ENCODE measurements at regions not wholly inside any gene's neighbourhood (a gene's known extent, or its start where the extent isn't known, plus 50 kb on each side); places are given as distances from the start of the nearest gene placed in this dataset.

GRCh38 chr16:72609066-72609465 lies 437.1 kb upstream of the PMFBP1 start:
- DNase-seq (ENCODE audit: insufficient read length, low spot score, missing footprints) = no peak
- no peaks in the 10 kb centered on the region for H3K27me3 ChIP-seq (ENCODE audit: insufficient read depth, low read length)

GRCh38 chr16:72604375-72604774 lies 432.4 kb upstream of the PMFBP1 start:
- Histone ChIP-seq H3K36me3 (ENCODE audit: insufficient read depth, low read length) (no peaks in the 10 kb centered on the region), H4K20me1 (ENCODE audit: insufficient read depth, low read length) (no peaks in the 10 kb centered on the region), H3K27me3 (ENCODE audit: insufficient read depth, low read length) (no peaks in the 10 kb centered on the region), H2AFZ (ENCODE audit: low read length) (no peak overlapping the region), H3K4me2 (ENCODE audit: insufficient read depth, low read length) (no peak overlapping the region), H3K27ac (ENCODE audit: low read depth, low read length) (no peak overlapping the region), H3K79me2 (ENCODE audit: insufficient read depth, low read length) (no peaks in the 10 kb centered on the region), H3K9me3 (ENCODE audit: low read depth, low read length) (no peaks in the 10 kb centered on the region), H3K4me1 (ENCODE audit: insufficient read depth, low read length) (no peaks in the 10 kb centered on the region), H3K4me3 (ENCODE audit: insufficient read depth, low read length) (no peak overlapping the region)
- TF ChIP-seq CTCF (IDR thresholded peaks at IDR 0.05; ENCODE audit: extremely low read depth, low read depth, low read length) = no peak
- DNase-seq (ENCODE audit: insufficient read length, low spot score, missing footprints) = no peak

More at GRCh38 chr16:72609066-72609465, 437.1 kb upstream of the PMFBP1 start:
- no peak overlapping the region for H2AFZ ChIP-seq (ENCODE audit: low read length)
- H3K36me3 ChIP-seq (ENCODE audit: insufficient read depth, low read length) = no peaks in the 10 kb centered on the region
- H4K20me1 ChIP-seq (ENCODE audit: insufficient read depth, low read length) = no peaks in the 10 kb centered on the region
- no peak overlapping the region for H3K4me3 ChIP-seq (ENCODE audit: insufficient read depth, low read length)
- H3K27ac ChIP-seq (ENCODE audit: low read depth, low read length) = no peak overlapping the region
- H3K9me3 ChIP-seq (ENCODE audit: low read depth, low read length) = no peaks in the 10 kb centered on the region
- no peak overlapping the region for H3K4me2 ChIP-seq (ENCODE audit: insufficient read depth, low read length)
- H3K79me2 ChIP-seq (ENCODE audit: insufficient read depth, low read length) = no peaks in the 10 kb centered on the region
- peaks cover 5% of the 10 kb centered on the region for H3K4me1 ChIP-seq (ENCODE audit: insufficient read depth, low read length)
- TF ChIP-seq CTCF (IDR thresholded peaks at IDR 0.05; ENCODE audit: extremely low read depth, low read depth, low read length) = no peak

GRCh38 chr16:72602499-72602898 lies 430.5 kb upstream of the PMFBP1 start:
- TF ChIP-seq CTCF (IDR thresholded peaks at IDR 0.05; ENCODE audit: extremely low read depth, low read depth, low read length) = no peak
- Histone ChIP-seq H3K27me3 (ENCODE audit: insufficient read depth, low read length) (no peaks in the 10 kb centered on the region), H2AFZ (ENCODE audit: low read length) (no peak overlapping the region), H3K4me1 (ENCODE audit: insufficient read depth, low read length) (no peaks in the 10 kb centered on the region), H3K36me3 (ENCODE audit: insufficient read depth, low read length) (no peaks in the 10 kb centered on the region), H3K79me2 (ENCODE audit: insufficient read depth, low read length) (no peaks in the 10 kb centered on the region), H3K9me3 (ENCODE audit: low read depth, low read length) (no peaks in the 10 kb centered on the region), H3K4me3 (ENCODE audit: insufficient read depth, low read length) (no peak overlapping the region), H3K27ac (ENCODE audit: low read depth, low read length) (no peak overlapping the region), H3K4me2 (ENCODE audit: insufficient read depth, low read length) (no peak overlapping the region), H4K20me1 (ENCODE audit: insufficient read depth, low read length) (no peaks in the 10 kb centered on the region)
- DNase-seq (ENCODE audit: insufficient read length, low spot score, missing footprints) = no peak

GRCh38 chr16:72598696-72599095 lies 426.7 kb upstream of the PMFBP1 start:
- no peak for TF ChIP-seq CTCF (IDR thresholded peaks at IDR 0.05; ENCODE audit: extremely low read depth, low read depth, low read length)
- H3K4me1 ChIP-seq (ENCODE audit: insufficient read depth, low read length) = no peaks in the 10 kb centered on the region
- H3K27me3 ChIP-seq (ENCODE audit: insufficient read depth, low read length) = no peaks in the 10 kb centered on the region
- H3K9me3 ChIP-seq (ENCODE audit: low read depth, low read length) = no peaks in the 10 kb centered on the region
- no peak overlapping the region for H3K4me2 ChIP-seq (ENCODE audit: insufficient read depth, low read length)
- H4K20me1 ChIP-seq (ENCODE audit: insufficient read depth, low read length) = no peaks in the 10 kb centered on the region
- H3K79me2 ChIP-seq (ENCODE audit: insufficient read depth, low read length) = no peaks in the 10 kb centered on the region
- no peak overlapping the region for H3K27ac ChIP-seq (ENCODE audit: low read depth, low read length)
- no peak overlapping the region for H3K4me3 ChIP-seq (ENCODE audit: insufficient read depth, low read length)
- no peaks in the 10 kb centered on the region for H3K36me3 ChIP-seq (ENCODE audit: insufficient read depth, low read length)
- no peak overlapping the region for H2AFZ ChIP-seq (ENCODE audit: low read length)
- DNase-seq (ENCODE audit: insufficient read length, low spot score, missing footprints) = no peak
